GM12878 (cell line): ENCODE measurements at regions not wholly inside any gene's neighbourhood (a gene's known extent, or its start where the extent isn't known, plus 50 kb on each side); places are given as distances from the start of the nearest gene placed in this dataset.

Source experiments
- ATAC-seq: fragments of 200-7000 bp; cut with Tn5 transposase; 3 replicates; pipeline ENCODE4 v1.9.1; 2020; ENCODE audit warnings: mild to moderate bottlenecking, moderate library complexity
- BruUV-seq: library from RNA; stranded (reverse); fragments of 400-500 nt; replicated peaks from 2 replicates; lab custom pipeline; 2021; lab: Mats Ljungman, UMichigan
- CTCF ChIA-PET: fragments of 300-600 bp; sonication (Branson Sonifier 250); formaldehyde crosslinking; extraction: SDS; loops from one replicate; lab custom pipeline; 2021; ENCODE audit warnings: inconsistent platforms; lab: Yijun Ruan, JAX
- POLR2A ChIA-PET: fragments of 350-600 bp; formaldehyde crosslinking; extraction: SDS; loops from one replicate; lab custom pipeline; 2021; ENCODE audit warnings: inconsistent platforms; lab: Charles Lee
- RAD21 ChIA-PET: fragments of 300-600 bp; sonication (Branson Sonifier 250); formaldehyde crosslinking; loops from one replicate; lab custom pipeline; 2023; ENCODE audit warnings: antibody characterized with exemption; ENCODE audit not compliant: unreplicated experiment; lab: Charles Lee
- SMC1A ChIA-PET: fragments of 300-600 bp; sonication (Branson Sonifier 250); formaldehyde crosslinking; loops from one replicate; lab custom pipeline; 2023; ENCODE audit not compliant: unreplicated experiment, uncharacterized antibody; lab: Charles Lee
- DNase-seq: peaks from one replicate; pipeline ENCODE4 v3.0.0-alpha.2; 2011; ENCODE audit warnings: low read depth, low spot score
- FAIRE-seq: peaks from 3 replicates; lab custom pipeline; 2011; peaks lifted over from hg19 to GRCh38; lab: Jason Lieb, UNC
- H2AFZ ChIP-seq: 2 replicates; pipeline ENCODE4 v1.6.0; 2011; ENCODE audit warnings: low read depth, low read length, control low read depth; ENCODE audit not compliant: control insufficient read depth
- H3K27ac ChIP-seq: 2 replicates; pipeline ENCODE4 v1.5.1; 2011; ENCODE audit warnings: control low read depth; ENCODE audit not compliant: control insufficient read depth, insufficient read depth
- H3K27me3 ChIP-seq, 2 experiments: replicated peaks in 1 of 2; 2 replicates each; pipeline versions ENCODE4 v1.6.0 to v1.6.1; 2011; ENCODE audit warnings: low read length in 1 of 2; ENCODE audit not compliant: control insufficient read depth in 2 of 2, insufficient read depth in 2 of 2
- H3K36me3 ChIP-seq, 2 experiments: 2 replicates each; pipeline ENCODE4 v1.5.1; 2011; ENCODE audit warnings: low read length in 1 of 2; ENCODE audit not compliant: control insufficient read depth in 2 of 2, insufficient read depth in 2 of 2
- H3K4me1 ChIP-seq: 2 replicates; pipeline ENCODE4 v1.6.1; 2011; ENCODE audit warnings: mild to moderate bottlenecking, low read length, moderate library complexity, mixed read lengths; ENCODE audit not compliant: control insufficient read depth, insufficient read depth
- H3K4me2 ChIP-seq: 2 replicates; pipeline ENCODE4 v1.6.0; 2011; ENCODE audit warnings: control low read depth; ENCODE audit not compliant: control insufficient read depth, insufficient read depth
- H3K4me3 ChIP-seq: fragments of 200-600 bp; sonication (generic); 2 replicates; pipeline ENCODE4 v1.5.1; 2016
- H3K79me2 ChIP-seq: 2 replicates; pipeline ENCODE4 v1.6.0; 2011; ENCODE audit warnings: low read length; ENCODE audit not compliant: control insufficient read depth, insufficient read depth
- H3K9ac ChIP-seq: 2 replicates; pipeline ENCODE4 v1.8.0; 2011; ENCODE audit warnings: low read length, control low read depth, mixed read lengths; ENCODE audit not compliant: control insufficient read depth, insufficient read depth
- H3K9me3 ChIP-seq: replicated peaks from 3 replicates; pipeline ENCODE4 v1.5.1; 2011; ENCODE audit warnings: mild to moderate bottlenecking, low read length; ENCODE audit not compliant: control insufficient read depth, insufficient read depth
- H4K20me1 ChIP-seq: 2 replicates; pipeline ENCODE4 v1.6.0; 2011; ENCODE audit not compliant: control insufficient read depth, insufficient read depth
- BRCA1 ChIP-seq: IDR thresholded peaks from 2 replicates; pipeline ENCODE4 v1.6.1; 2011; ENCODE audit warnings: low read depth, low read length, improper control_type of control experiment
- CEBPB ChIP-seq, 2 experiments: fragments of 150-350 bp in 1 of 2; IDR thresholded peaks; 2 replicates each; pipeline ENCODE4 v1.6.1; 2012 to 2014; ENCODE audit warnings: low read depth in 2 of 2, low read length in 2 of 2, borderline replicate concordance in 1 of 2, inconsistent platforms in 1 of 2
- CREB1 ChIP-seq: IDR thresholded peaks from 2 replicates; pipeline ENCODE4 v1.6.1; 2012; ENCODE audit warnings: low read depth, mild to moderate bottlenecking, inconsistent platforms
- EED ChIP-seq: sonication (generic); IDR thresholded peaks from 2 replicates; pipeline ENCODE4 v1.6.1; 2016; ENCODE audit warnings: antibody characterized with exemption, low read depth
- JUND ChIP-seq: IDR thresholded peaks from 2 replicates; pipeline ENCODE4 v1.6.1; 2012; ENCODE audit warnings: low read depth, mild to moderate bottlenecking, low read length, improper control_type of control experiment, moderate library complexity
- KAT2A ChIP-seq: conservative IDR thresholded peaks from 2 replicates; pipeline ENCODE4 v1.6.1; 2011; ENCODE audit warnings: low read depth, low read length; ENCODE audit not compliant: control insufficient read depth
- LARP7 ChIP-seq: fragments of 450-650 bp; IDR thresholded peaks from 2 replicates; pipeline ENCODE4 v1.6.1; 2017; ENCODE audit warnings: mild to moderate bottlenecking
- PAX5 ChIP-seq: IDR thresholded peaks from 2 replicates; pipeline ENCODE4 v1.6.1; 2011; ENCODE audit warnings: low read depth, low read length, borderline replicate concordance
- SP1 ChIP-seq: IDR thresholded peaks from one replicate; pipeline ENCODE4 v1.6.1; 2011; ENCODE audit warnings: low read depth, low read length
- STAT1 ChIP-seq: fragments of 450-650 bp; conservative IDR thresholded peaks from 2 replicates; pipeline ENCODE4 v1.6.1; 2014; ENCODE audit warnings: antibody characterized with exemption, mild to moderate bottlenecking
- TCF12 ChIP-seq: IDR thresholded peaks from 2 replicates; pipeline ENCODE4 v1.6.1; 2011; ENCODE audit warnings: low read depth, mild to moderate bottlenecking, low read length
- WRNIP1 ChIP-seq: IDR thresholded peaks from 2 replicates; pipeline ENCODE4 v1.6.1; 2011; ENCODE audit warnings: low read depth, low read length, improper control_type of control experiment, borderline replicate concordance
- WGBS: methylation state at CpG from one replicate; pipeline ENCODE4 v1.1.6; 2016; ENCODE audit warnings: low lambda C conversion rate; ENCODE audit not compliant: insufficient replicate concordance, insufficient coverage; ENCODE audit errors: missing lambda C conversion rate; 5-methylcytosine and 5-hydroxymethylcytosine counted together
- in situ Hi-C: fragments of 300-500 bp; cut with MboI; formaldehyde crosslinking; loops from 9 replicates; pipeline ENCODE4 v1.14.3; 2018; ENCODE audit warnings: mixed read lengths
- intact Hi-C: fragments of 100-400 bp; cut with micrococcal nuclease; formaldehyde crosslinking; loops from one replicate; pipeline ENCODE4 v1.14.2; 2022; ENCODE audit not compliant: unreplicated experiment
- TF ChIP-seq, protein P1 (sequence below): fragments of 450-650 bp; IDR thresholded peaks from 2 replicates; pipeline ENCODE4 v1.6.1; 2014; ENCODE audit warnings: mild to moderate bottlenecking

DNA sequence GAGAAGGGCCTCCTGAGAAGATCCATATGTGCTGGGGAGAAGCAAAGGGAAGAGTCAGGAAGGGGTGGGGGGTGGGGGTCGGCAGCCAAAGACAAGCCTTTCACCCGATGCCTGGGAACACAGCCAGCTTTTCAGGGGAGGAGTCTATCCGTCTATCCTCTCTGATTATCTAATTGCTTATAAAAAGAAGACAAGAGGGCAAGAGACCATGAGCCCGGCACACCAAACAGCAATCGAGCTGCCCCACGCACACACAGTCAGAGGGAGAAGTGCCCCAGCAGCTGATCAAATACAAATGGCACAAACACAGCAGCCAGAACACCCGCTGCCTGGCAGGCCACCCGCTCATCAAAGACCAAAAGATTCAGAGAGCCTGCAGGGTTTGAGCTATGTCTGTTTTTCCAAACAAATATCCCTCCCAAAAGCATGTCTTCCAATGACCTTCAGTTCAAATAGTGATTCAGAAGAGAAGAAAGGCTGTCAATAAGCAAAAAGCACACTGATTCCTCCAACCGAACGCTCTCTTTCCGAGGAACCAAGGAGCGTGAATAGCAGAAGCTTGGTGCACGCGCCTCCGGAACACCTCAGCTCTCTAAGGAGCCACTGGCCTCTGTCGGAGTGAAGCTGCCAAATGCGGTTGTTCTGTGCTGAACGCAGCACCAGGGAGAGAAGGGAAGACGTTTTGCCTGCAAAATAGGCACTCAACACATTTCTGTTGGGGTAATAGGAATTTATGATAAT lies 419.2 kb downstream of the OCA2 start:
- ChIA-PET POLR2A (no interaction called here), SMC1A (no interaction called here), CTCF (no interaction called here), RAD21 (no interaction called here)
- Histone ChIP-seq H3K36me3 (no peaks in the 10 kb centered on the region), H2AFZ (no peak overlapping the region), H3K4me3 (no peak overlapping the region), H3K27me3 (no peaks in the 10 kb centered on the region), H3K27ac (no peak overlapping the region), H4K20me1 (no peaks in the 10 kb centered on the region), H3K9me3 (no peaks in the 10 kb centered on the region; the same call in 2 of the 3 replicates), H3K4me2 (no peak overlapping the region), H3K9ac (no peak overlapping the region), H3K4me1 (no peaks in the 10 kb centered on the region), H3K79me2 (no peaks in the 10 kb centered on the region)
- 34% methylated on average over 19 of the region's 19 CpGs for WGBS
- DNase-seq (no peak), FAIRE-seq (no peak), ATAC-seq (no peak)
- TF ChIP-seq SP1, result no peak
- in situ Hi-C loops, result no loop called here
- intact Hi-C loops, result no loop called here
- BruUV-seq, result no TSS peak

DNA sequence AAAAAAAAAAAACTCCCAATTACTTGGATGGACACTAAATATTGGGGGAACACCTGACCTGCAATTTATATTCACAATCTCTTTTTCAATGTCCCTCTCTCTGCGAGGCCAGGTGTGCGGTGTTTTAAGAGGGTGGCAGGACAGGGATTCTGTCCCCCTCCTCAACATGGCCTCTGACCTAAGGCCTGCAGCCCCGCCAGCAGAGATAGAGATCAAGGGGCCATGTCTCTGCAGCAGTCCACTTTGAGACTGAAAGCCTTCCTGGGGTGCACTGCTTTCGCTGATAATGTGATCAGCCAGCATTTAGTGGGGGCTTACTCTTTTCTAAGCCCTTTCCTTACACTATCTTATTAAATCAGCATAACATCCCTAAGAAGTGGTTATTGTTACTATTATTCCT lies 419.9 kb downstream of the OCA2 start:
- Histone ChIP-seq H3K27me3 (no peaks in the 10 kb centered on the region), H2AFZ (no peak overlapping the region), H3K4me2 (no peak overlapping the region), H3K4me3 (no peak overlapping the region), H3K4me1 (no peaks in the 10 kb centered on the region), H3K27ac (no peak overlapping the region), H3K9ac (no peak overlapping the region), H3K79me2 (no peaks in the 10 kb centered on the region), H3K9me3 (no peaks in the 10 kb centered on the region; the same call in 2 of the 3 replicates), H4K20me1 (no peaks in the 10 kb centered on the region), H3K36me3 (no peaks in the 10 kb centered on the region)
- POLR2A ChIA-PET, result no interaction called here
- SMC1A ChIA-PET, result no interaction called here
- RAD21 ChIA-PET, result no interaction called here
- no peak for DNase-seq
- ATAC-seq, result no peak
- FAIRE-seq, result no peak
- in situ Hi-C loops, result no loop called here
- BruUV-seq, result no TSS peak
- TF ChIP-seq CREB1, result no peak
- TF ChIP-seq BRCA1, result no peak
- TF ChIP-seq LARP7, result no peak
- TF ChIP-seq TCF12, result no peak
- TF ChIP-seq PAX5, result no peak
- no peak for TF ChIP-seq JUND
- no peak for TF ChIP-seq EED
- TF ChIP-seq KAT2A, result no peak
- TF ChIP-seq WRNIP1, result no peak
- TF ChIP-seq CEBPB (IDR thresholded peaks at IDR 0.05; ENCODE audit: borderline replicate concordance in 1 of 2, low read depth in 2 of 2, low read length in 2 of 2), result no peak
- TF ChIP-seq STAT1, result no peak
- TF ChIP-seq, protein P1, sequence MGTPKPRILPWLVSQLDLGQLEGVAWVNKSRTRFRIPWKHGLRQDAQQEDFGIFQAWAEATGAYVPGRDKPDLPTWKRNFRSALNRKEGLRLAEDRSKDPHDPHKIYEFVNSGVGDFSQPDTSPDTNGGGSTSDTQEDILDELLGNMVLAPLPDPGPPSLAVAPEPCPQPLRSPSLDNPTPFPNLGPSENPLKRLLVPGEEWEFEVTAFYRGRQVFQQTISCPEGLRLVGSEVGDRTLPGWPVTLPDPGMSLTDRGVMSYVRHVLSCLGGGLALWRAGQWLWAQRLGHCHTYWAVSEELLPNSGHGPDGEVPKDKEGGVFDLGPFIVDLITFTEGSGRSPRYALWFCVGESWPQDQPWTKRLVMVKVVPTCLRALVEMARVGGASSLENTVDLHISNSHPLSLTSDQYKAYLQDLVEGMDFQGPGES, result no peak
- intact Hi-C loops, result no loop called here
- WGBS, result 35% methylated on average over 4 of the region's 4 CpGs
- CTCF ChIA-PET, result no interaction called here
